Kidney (tissue), 13 donors: ENCODE measurements at regions not wholly inside any gene's neighbourhood (a gene's known extent, or its start where the extent isn't known, plus 50 kb on each side); places are given as distances from the start of the nearest gene placed in this dataset.

Experiments used
- DNase-seq, 5 donors: peaks; one replicate each; pipeline ENCODE4 v3.0.0-alpha.2; 2013 to 2020
- FAIRE-seq: peaks from 2 replicates; lab custom pipeline; 2012; peaks lifted over from hg19 to GRCh38; lab: Jason Lieb, UNC
- H3K27ac ChIP-seq, 2 donors: one replicate each; pipeline ENCODE4 v1.7.0; 2013; ENCODE audit warnings: low read depth in 2 of 2, low read length in 2 of 2, inconsistent platforms in 1 of 2
- H3K27me3 ChIP-seq: one replicate; pipeline ENCODE4 v1.7.1; 2013; ENCODE audit warnings: low read length, inconsistent platforms; ENCODE audit not compliant: control insufficient read depth, insufficient read depth
- H3K36me3 ChIP-seq, 3 donors: one replicate each; pipeline versions ENCODE4 v1.7.0 to v1.7.1; 2013; ENCODE audit warnings: low read length in 3 of 3, control low read depth in 1 of 3, inconsistent platforms in 1 of 3; ENCODE audit not compliant: insufficient read depth in 3 of 3, control insufficient read depth in 2 of 3
- H3K4me1 ChIP-seq, 3 donors: one replicate each; pipeline versions ENCODE4 v1.7.0 to v1.7.1; 2013; ENCODE audit warnings: low read length in 3 of 3, inconsistent platforms in 1 of 3, low read depth in 1 of 3; ENCODE audit not compliant: control insufficient read depth in 2 of 3, insufficient read depth in 2 of 3
- H3K4me3 ChIP-seq, 3 donors: one replicate each; pipeline versions ENCODE4 v1.7.0 to v1.8.1; 2013; ENCODE audit warnings: low read length in 3 of 3, control low read depth in 1 of 3, inconsistent platforms in 1 of 3
- H3K9ac ChIP-seq, 3 donors: one replicate each; pipeline versions ENCODE4 v1.7.0 to v1.7.1; 2013; ENCODE audit warnings: low read length in 3 of 3, control low read depth in 1 of 3, inconsistent platforms in 1 of 3
- H3K9me3 ChIP-seq, 3 donors: one replicate each; pipeline versions ENCODE4 v1.7.0 to v1.7.1; 2013; ENCODE audit warnings: low read length in 3 of 3, control low read depth in 1 of 3, inconsistent platforms in 1 of 3; ENCODE audit not compliant: control insufficient read depth in 2 of 3, insufficient read depth in 1 of 3
- CTCF ChIP-seq: IDR thresholded peaks from 3 replicates; pipeline ENCODE4 v1.5.1; 2012; ENCODE audit warnings: mild to moderate bottlenecking, moderate library complexity, borderline replicate concordance; ENCODE audit not compliant: insufficient read depth; ENCODE audit errors: extremely low read depth
- intact Hi-C: fragments of 100-400 bp; cut with DNase I; formaldehyde crosslinking; loops from one replicate; pipeline ENCODE4 v1.11.1; 2022
- donor health status: control.
- donor health status: control.
- donor health status: control.
- donor health status: control.
- donor health status: control.
- donor health status: DM: yes; HTN: yes; CAD: no.
- donor health status: Normal renal cell carcinoma (clear cell type).

- TF ChIP-seq CTCF: no peak
- Histone ChIP-seq H3K27me3 (no peaks in the 10 kb centered on the region), H3K4me3 (no peak overlapping the region), H3K9ac (no peak overlapping the region), H3K27ac (no peak overlapping the region), H3K36me3 (no peaks in the 10 kb centered on the region), H3K9me3 (peaks cover 0 to under 1% (median 0%) of the 10 kb centered on the region in 3 donors), H3K4me1 (no peaks in the 10 kb centered on the region)
- FAIRE-seq (no peak), DNase-seq (no peak)
- intact Hi-C loops: no loop called here
These were observed 815.6 kb downstream of the LTN1 start for GRCh38 chr21:28177124-28177523.

GRCh38 chr21:28174701-28175100 is 818.0 kb downstream of the LTN1 start:
- H3K36me3 ChIP-seq: no peaks in the 10 kb centered on the region
- no peak for FAIRE-seq
- DNase-seq: no peak
- H3K27ac ChIP-seq: no peak overlapping the region
- no peaks in the 10 kb centered on the region for H3K9me3 ChIP-seq
- H3K27me3 ChIP-seq: no peaks in the 10 kb centered on the region
- H3K4me1 ChIP-seq: no peaks in the 10 kb centered on the region
- no peak for TF ChIP-seq CTCF
- no peak overlapping the region for H3K4me3 ChIP-seq
- H3K9ac ChIP-seq: no peak overlapping the region
- intact Hi-C loops: no loop called here

- no peaks in the 10 kb centered on the region for H3K9me3 ChIP-seq
- no peaks in the 10 kb centered on the region for H3K36me3 ChIP-seq
- H3K4me3 ChIP-seq: no peak overlapping the region
- H3K9ac ChIP-seq: no peak overlapping the region
- no peak overlapping the region for H3K27ac ChIP-seq
- FAIRE-seq: no peak
- H3K27me3 ChIP-seq: no peaks in the 10 kb centered on the region
- no peak for DNase-seq
- intact Hi-C loops: no loop called here
- H3K4me1 ChIP-seq: no peaks in the 10 kb centered on the region
- no peak for TF ChIP-seq CTCF
These were observed 818.7 kb downstream of the LTN1 start for GRCh38 chr21:28174006-28174405.

- Histone ChIP-seq H3K36me3 (no peaks in the 10 kb centered on the region), H3K4me3 (no peak overlapping the region), H3K9me3 (no peaks in the 10 kb centered on the region), H3K27me3 (no peaks in the 10 kb centered on the region), H3K4me1 (no peaks in the 10 kb centered on the region), H3K27ac (no peak overlapping the region), H3K9ac (no peak overlapping the region)
- FAIRE-seq: no peak
- intact Hi-C loops: no loop called here
- TF ChIP-seq CTCF: no peak
- DNase-seq: no peak
These were observed 820.3 kb downstream of the LTN1 start for GRCh38 chr21:28172376-28172775.
